HG03571 (cell line): ENCODE measurements at regions not wholly inside any gene's neighbourhood (a gene's known extent, or its start where the extent isn't known, plus 50 kb on each side); places are given as distances from the start of the nearest gene placed in this dataset.
"Not testable (repeated sequence)": the region's sequence is repeated elsewhere in the genome, so short reads cannot be mapped to it uniquely, and the experiment has no call there.

ENCODE experiments used
- ATAC-seq: cut with Tn5 transposase; IDR thresholded peaks from one replicate; pipeline ENCODE4 v1.9.1; 2021; ENCODE audit not compliant: unreplicated experiment

GRCh38 chr6:71832110-71832764 is 54.1 kb upstream of the RIMS1 start:
- ATAC-seq: not testable (repeated sequence)
